ENCODE measurements at regions not wholly inside any gene's neighbourhood (a gene's known extent, or its start where the extent isn't known, plus 50 kb on each side); places are given as distances from the start of the nearest gene placed in this dataset.

DNA sequence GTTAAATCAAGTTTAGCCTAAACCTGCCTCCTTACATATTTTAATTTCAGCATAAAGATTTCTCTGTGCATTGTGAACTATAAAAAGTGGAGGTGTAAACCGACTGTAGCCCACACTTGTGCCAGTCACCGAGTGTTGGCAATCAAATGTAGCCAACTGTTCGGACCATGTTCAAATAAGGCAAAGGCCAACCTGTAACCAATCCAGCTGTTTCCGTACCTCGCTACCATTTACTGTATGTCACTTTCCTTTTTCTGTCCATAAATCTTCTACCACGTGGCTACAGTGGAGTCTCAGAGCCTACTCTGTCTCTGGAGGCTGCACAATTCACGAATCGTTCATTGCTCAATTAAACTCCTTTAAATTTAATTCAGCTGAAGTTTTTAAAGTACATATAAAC, 156.0 kb downstream of the SLC25A46 start:
- H2AFZ ChIP-seq (ENCODE audit: low read length): no peak overlapping the region
- H3K4me1 ChIP-seq (ENCODE audit: insufficient read depth, low read length, severe bottlenecking): no peaks in the 10 kb centered on the region
- H3K4me2 ChIP-seq (ENCODE audit: low read length): no peak overlapping the region
- no peaks in the 10 kb centered on the region for H3K79me2 ChIP-seq (ENCODE audit: insufficient read depth, low read length)
- H3K27ac ChIP-seq (ENCODE audit: low read depth, low read length, poor library complexity, severe bottlenecking): no peak overlapping the region
- no peaks in the 10 kb centered on the region for H4K20me1 ChIP-seq (ENCODE audit: insufficient read depth, low read length)
- H3K9ac ChIP-seq (ENCODE audit: low read length): no peak overlapping the region
- H3K4me3 ChIP-seq (ENCODE audit: low read depth, low read length, poor library complexity, severe bottlenecking): no peak overlapping the region
- H3K27me3 ChIP-seq (ENCODE audit: insufficient read depth, low read length): no peaks in the 10 kb centered on the region
- no peaks in the 10 kb centered on the region for H3F3A ChIP-seq (ENCODE audit: insufficient read depth, low read length)
- peaks cover 4% of the 10 kb centered on the region; the same call in 1 of the 2 replicates for H3K9me2 ChIP-seq (ENCODE audit: low read depth, low read length)
- H3K36me3 ChIP-seq (ENCODE audit: insufficient read depth, low read length): no peaks in the 10 kb centered on the region
- TF ChIP-seq CTCF (IDR thresholded peaks at IDR 0.05; ENCODE audit: low read length): no peak
- no peak for TF ChIP-seq EZH2 (IDR thresholded peaks at IDR 0.05; ENCODE audit: borderline replicate concordance, low read length)
- H3K9me3 ChIP-seq (ENCODE audit: low read length): no peaks in the 10 kb centered on the region

- Histone ChIP-seq H3K27me3 (ENCODE audit: insufficient read depth, low read length) (no peaks in the 10 kb centered on the region), H3K4me3 (ENCODE audit: low read depth, low read length, poor library complexity, severe bottlenecking) (no peak overlapping the region), H3F3A (ENCODE audit: insufficient read depth, low read length) (no peaks in the 10 kb centered on the region), H2AFZ (ENCODE audit: low read length) (no peak overlapping the region), H3K36me3 (ENCODE audit: insufficient read depth, low read length) (no peaks in the 10 kb centered on the region), H4K20me1 (ENCODE audit: insufficient read depth, low read length) (no peaks in the 10 kb centered on the region), H3K79me2 (ENCODE audit: insufficient read depth, low read length) (no peaks in the 10 kb centered on the region), H3K9ac (ENCODE audit: low read length) (no peak overlapping the region), H3K9me3 (ENCODE audit: low read length) (no peaks in the 10 kb centered on the region), H3K4me2 (ENCODE audit: low read length) (no peak overlapping the region), H3K27ac (ENCODE audit: low read depth, low read length, poor library complexity, severe bottlenecking) (no peak overlapping the region), H3K9me2 (ENCODE audit: low read depth, low read length) (peaks cover 4% of the 10 kb centered on the region; the same call in 1 of the 2 replicates), H3K4me1 (ENCODE audit: insufficient read depth, low read length, severe bottlenecking) (no peaks in the 10 kb centered on the region)
- TF ChIP-seq CTCF (IDR thresholded peaks at IDR 0.05; ENCODE audit: low read length) (no peak), EZH2 (IDR thresholded peaks at IDR 0.05; ENCODE audit: borderline replicate concordance, low read length) (no peak)
Measured at GRCh38 chr5:110896901-110897300, 158.1 kb downstream of the SLC25A46 start.

DNA sequence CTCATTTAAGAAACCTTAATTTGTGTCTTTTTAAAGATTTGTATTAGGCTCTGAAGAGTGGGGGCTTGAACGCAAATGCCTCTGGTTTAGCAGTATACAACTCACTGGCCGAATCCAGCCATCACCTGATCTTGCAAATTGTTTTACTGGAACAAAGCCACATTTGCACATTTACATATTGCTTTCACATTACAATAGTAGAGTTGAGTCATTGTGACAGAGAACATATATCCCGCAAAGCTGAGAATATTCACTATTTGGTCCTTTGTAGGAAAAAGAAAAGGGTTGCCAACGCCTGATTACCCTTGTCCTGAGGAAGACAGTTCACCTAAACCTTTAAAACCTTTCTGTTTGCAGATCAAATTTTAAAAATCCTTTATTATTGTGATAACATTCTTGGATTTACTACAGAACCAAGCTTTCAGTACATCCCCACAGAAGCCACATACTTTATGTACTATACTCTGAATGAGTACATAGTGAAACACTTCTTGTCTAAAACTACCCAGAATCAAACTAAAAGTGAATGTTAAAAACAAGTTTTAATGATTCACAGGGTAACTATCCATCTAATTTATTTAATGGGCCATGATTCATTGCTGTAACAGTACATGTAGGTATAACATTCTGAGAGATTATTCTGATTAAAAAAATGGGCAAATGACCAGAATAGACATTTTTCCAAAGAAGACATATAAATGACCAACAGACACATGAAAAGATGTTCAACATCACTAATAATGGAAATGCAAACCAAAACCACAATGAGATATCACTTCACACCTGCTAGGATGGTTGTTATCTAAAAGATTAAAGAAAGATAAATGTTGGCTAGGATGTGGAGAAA, 161.0 kb downstream of the SLC25A46 start:
- no peaks in the 10 kb centered on the region for H3F3A ChIP-seq (ENCODE audit: insufficient read depth, low read length)
- peaks cover 4% of the 10 kb centered on the region; the same call in 1 of the 2 replicates for H3K9me2 ChIP-seq (ENCODE audit: low read depth, low read length)
- H3K79me2 ChIP-seq (ENCODE audit: insufficient read depth, low read length): no peaks in the 10 kb centered on the region
- no peaks in the 10 kb centered on the region for H4K20me1 ChIP-seq (ENCODE audit: insufficient read depth, low read length)
- no peaks in the 10 kb centered on the region for H3K4me1 ChIP-seq (ENCODE audit: insufficient read depth, low read length, severe bottlenecking)
- no peaks in the 10 kb centered on the region for H3K36me3 ChIP-seq (ENCODE audit: insufficient read depth, low read length)
- no peak overlapping the region for H2AFZ ChIP-seq (ENCODE audit: low read length)
- H3K27ac ChIP-seq (ENCODE audit: low read depth, low read length, poor library complexity, severe bottlenecking): no peak overlapping the region
- no peak overlapping the region for H3K4me2 ChIP-seq (ENCODE audit: low read length)
- H3K9ac ChIP-seq (ENCODE audit: low read length): no peak overlapping the region
- H3K4me3 ChIP-seq (ENCODE audit: low read depth, low read length, poor library complexity, severe bottlenecking): no peak overlapping the region
- TF ChIP-seq CTCF (IDR thresholded peaks at IDR 0.05; ENCODE audit: low read length) (no peak), EZH2 (IDR thresholded peaks at IDR 0.05; ENCODE audit: borderline replicate concordance, low read length) (no peak)
- H3K9me3 ChIP-seq (ENCODE audit: low read length): no peaks in the 10 kb centered on the region
- H3K27me3 ChIP-seq (ENCODE audit: insufficient read depth, low read length): no peaks in the 10 kb centered on the region
